ENCODE measurements at regions not wholly inside any gene's neighbourhood (a gene's known extent, or its start where the extent isn't known, plus 50 kb on each side); places are given as distances from the start of the nearest gene placed in this dataset.

DNA sequence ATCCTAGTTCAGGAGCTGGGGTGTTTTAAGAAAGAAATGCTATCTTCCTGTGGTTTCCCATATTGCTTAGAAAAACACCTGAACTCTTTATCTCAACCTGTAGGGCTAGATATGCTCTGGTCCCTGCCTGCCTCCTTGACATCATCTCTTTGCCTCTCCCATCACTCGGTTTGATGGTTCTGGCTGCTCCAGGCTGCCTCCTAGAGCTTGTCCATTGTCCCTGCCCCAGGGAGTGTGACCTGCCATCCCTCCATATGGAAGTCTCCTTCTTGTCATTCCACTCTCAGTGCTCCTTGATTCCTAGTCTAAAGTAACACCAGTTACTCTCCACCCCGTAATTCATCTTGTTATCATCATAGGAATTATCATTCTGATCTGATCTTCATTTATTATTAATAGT, 369.0 kb upstream of the EEF2KMT start:
- Histone ChIP-seq H3K4me1 (ENCODE audit: control insufficient read depth in 2 of 2, insufficient read depth in 2 of 2, low read length in 2 of 2) (peaks cover 0 to 13% of the 10 kb centered on the region in 2 donors), H3K36me3 (ENCODE audit: control insufficient read depth in 2 of 2, insufficient read depth in 2 of 2, low read length in 2 of 2) (no peaks in the 10 kb centered on the region), H3K9me3 (ENCODE audit: control insufficient read depth in 2 of 2, low read length in 2 of 2) (no peaks in the 10 kb centered on the region), H3K9ac (ENCODE audit: low read depth in 1 of 2, low read length in 2 of 2) (no peak overlapping the region), H3K4me3 (ENCODE audit: low read length in 2 of 2) (no peak overlapping the region), H3K27ac (ENCODE audit: low read depth in 2 of 2, low read length in 2 of 2) (no peak overlapping the region), H3K27me3 (ENCODE audit: control insufficient read depth in 2 of 2, insufficient read depth in 2 of 2, low read length in 2 of 2) (no peaks in the 10 kb centered on the region)

DNA sequence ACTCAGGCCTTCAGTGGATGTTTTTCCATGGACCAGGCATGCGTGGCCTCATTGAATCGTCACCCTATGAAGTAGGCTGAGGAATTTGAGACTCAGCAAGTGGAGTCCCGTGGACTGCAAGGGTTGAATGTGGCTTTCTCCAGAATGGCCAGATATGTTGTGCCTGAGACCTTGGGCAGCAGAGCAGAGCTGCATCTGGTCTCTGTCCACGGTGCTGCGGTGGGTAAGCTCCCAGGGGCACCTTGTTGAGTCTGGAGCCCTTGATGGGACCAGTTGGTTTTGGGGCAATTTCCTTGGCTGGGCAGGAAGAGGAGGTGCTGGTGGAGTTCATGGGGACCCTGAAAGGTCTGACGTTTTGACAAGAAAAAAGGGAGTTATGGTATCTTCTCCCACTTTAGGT, 368.1 kb upstream of the EEF2KMT start:
- H3K9me3 ChIP-seq (ENCODE audit: control insufficient read depth in 2 of 2, low read length in 2 of 2): no peaks in the 10 kb centered on the region
- H3K9ac ChIP-seq (ENCODE audit: low read depth in 1 of 2, low read length in 2 of 2): no peak overlapping the region
- H3K36me3 ChIP-seq (ENCODE audit: control insufficient read depth in 2 of 2, insufficient read depth in 2 of 2, low read length in 2 of 2): no peaks in the 10 kb centered on the region
- H3K4me1 ChIP-seq (ENCODE audit: control insufficient read depth in 2 of 2, insufficient read depth in 2 of 2, low read length in 2 of 2): peaks cover 0 to 13% of the 10 kb centered on the region in 2 donors
- H3K4me3 ChIP-seq (ENCODE audit: low read length in 2 of 2): no peak overlapping the region
- H3K27me3 ChIP-seq (ENCODE audit: control insufficient read depth in 2 of 2, insufficient read depth in 2 of 2, low read length in 2 of 2): no peaks in the 10 kb centered on the region
- no peak overlapping the region for H3K27ac ChIP-seq (ENCODE audit: low read depth in 2 of 2, low read length in 2 of 2)

DNA sequence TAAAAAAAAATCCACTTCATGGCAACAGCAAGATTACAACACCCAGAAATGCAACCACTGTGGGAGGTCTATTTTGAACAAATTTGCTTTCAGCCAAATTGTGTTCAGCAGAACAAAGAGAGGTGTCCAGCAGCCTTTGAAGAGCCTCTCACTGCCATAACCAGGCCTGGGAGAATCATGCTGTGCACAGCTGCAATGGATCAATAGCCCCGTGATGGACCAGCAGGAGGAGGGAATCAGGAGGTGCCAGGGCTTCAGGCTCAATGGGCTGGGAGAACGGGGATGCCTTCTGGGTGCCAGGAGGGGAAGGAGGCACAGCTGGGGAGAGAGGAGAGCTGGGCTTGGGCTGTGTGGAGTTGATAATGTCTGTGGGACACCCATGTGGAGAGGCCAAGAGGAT, 366.2 kb upstream of the EEF2KMT start:
- no peaks in the 10 kb centered on the region for H3K36me3 ChIP-seq (ENCODE audit: control insufficient read depth in 2 of 2, insufficient read depth in 2 of 2, low read length in 2 of 2)
- H3K9ac ChIP-seq (ENCODE audit: low read depth in 1 of 2, low read length in 2 of 2): no peak overlapping the region
- H3K9me3 ChIP-seq (ENCODE audit: control insufficient read depth in 2 of 2, low read length in 2 of 2): no peaks in the 10 kb centered on the region
- H3K4me3 ChIP-seq (ENCODE audit: low read length in 2 of 2): no peak overlapping the region
- H3K27me3 ChIP-seq (ENCODE audit: control insufficient read depth in 2 of 2, insufficient read depth in 2 of 2, low read length in 2 of 2): no peaks in the 10 kb centered on the region
- peaks cover 0 to 13% of the 10 kb centered on the region in 2 donors for H3K4me1 ChIP-seq (ENCODE audit: control insufficient read depth in 2 of 2, insufficient read depth in 2 of 2, low read length in 2 of 2)
- H3K27ac ChIP-seq (ENCODE audit: low read depth in 2 of 2, low read length in 2 of 2): no peak overlapping the region

DNA sequence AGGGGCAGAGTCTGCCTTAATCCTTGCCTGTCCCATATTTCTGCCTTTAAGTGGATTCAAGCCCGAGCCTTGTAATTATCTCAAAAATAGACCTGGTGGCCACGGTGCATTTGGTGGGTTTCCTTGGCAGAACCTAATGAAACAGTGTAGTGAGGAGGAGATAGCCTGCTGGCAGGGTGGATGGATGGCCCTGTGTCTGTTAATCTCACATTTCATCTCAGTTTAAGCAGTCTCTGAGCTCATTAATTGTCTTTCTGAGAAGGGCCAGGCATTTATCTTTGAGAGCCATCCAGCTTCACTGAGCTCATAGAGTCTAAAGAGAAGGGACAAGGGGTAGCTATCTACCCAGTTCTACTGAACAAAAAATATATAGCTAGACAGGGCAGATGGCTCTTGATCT, 364.0 kb upstream of the EEF2KMT start:
- H3K9me3 ChIP-seq (ENCODE audit: control insufficient read depth in 2 of 2, low read length in 2 of 2): no peaks in the 10 kb centered on the region
- H3K27me3 ChIP-seq (ENCODE audit: control insufficient read depth in 2 of 2, insufficient read depth in 2 of 2, low read length in 2 of 2): no peaks in the 10 kb centered on the region
- H3K27ac ChIP-seq (ENCODE audit: low read depth in 2 of 2, low read length in 2 of 2): no peak overlapping the region
- H3K9ac ChIP-seq (ENCODE audit: low read depth in 1 of 2, low read length in 2 of 2): no peak overlapping the region
- no peak overlapping the region for H3K4me3 ChIP-seq (ENCODE audit: low read length in 2 of 2)
- H3K4me1 ChIP-seq (ENCODE audit: control insufficient read depth in 2 of 2, insufficient read depth in 2 of 2, low read length in 2 of 2): peaks cover 0 to 13% of the 10 kb centered on the region in 2 donors
- no peaks in the 10 kb centered on the region for H3K36me3 ChIP-seq (ENCODE audit: control insufficient read depth in 2 of 2, insufficient read depth in 2 of 2, low read length in 2 of 2)

DNA sequence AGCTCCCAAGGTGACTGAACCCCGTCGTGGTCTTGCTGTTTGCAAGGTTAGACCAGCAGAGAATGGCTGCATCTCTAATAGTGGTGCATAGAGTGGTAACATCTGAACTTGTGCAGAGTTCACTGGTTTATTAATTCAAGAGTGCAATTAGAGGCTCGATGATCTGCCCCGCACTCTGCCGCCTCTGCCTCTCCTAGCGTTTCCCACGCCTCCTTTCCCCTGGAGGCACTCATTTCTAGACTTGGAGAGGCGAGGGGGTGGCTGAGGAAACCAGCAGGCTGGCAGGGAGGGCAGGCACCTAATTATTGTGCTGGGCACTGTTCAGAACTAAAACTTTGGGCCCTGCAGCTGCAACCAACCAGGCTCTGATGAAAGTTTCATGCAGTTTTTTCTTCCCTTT, 363.5 kb upstream of the EEF2KMT start:
- H3K27ac ChIP-seq (ENCODE audit: low read depth in 2 of 2, low read length in 2 of 2): no peak overlapping the region
- no peaks in the 10 kb centered on the region for H3K36me3 ChIP-seq (ENCODE audit: control insufficient read depth in 2 of 2, insufficient read depth in 2 of 2, low read length in 2 of 2)
- no peaks in the 10 kb centered on the region for H3K9me3 ChIP-seq (ENCODE audit: control insufficient read depth in 2 of 2, low read length in 2 of 2)
- H3K9ac ChIP-seq (ENCODE audit: low read depth in 1 of 2, low read length in 2 of 2): no peak overlapping the region
- no peak overlapping the region for H3K4me3 ChIP-seq (ENCODE audit: low read length in 2 of 2)
- peaks cover 0 to 13% of the 10 kb centered on the region in 2 donors for H3K4me1 ChIP-seq (ENCODE audit: control insufficient read depth in 2 of 2, insufficient read depth in 2 of 2, low read length in 2 of 2)
- H3K27me3 ChIP-seq (ENCODE audit: control insufficient read depth in 2 of 2, insufficient read depth in 2 of 2, low read length in 2 of 2): no peaks in the 10 kb centered on the region

DNA sequence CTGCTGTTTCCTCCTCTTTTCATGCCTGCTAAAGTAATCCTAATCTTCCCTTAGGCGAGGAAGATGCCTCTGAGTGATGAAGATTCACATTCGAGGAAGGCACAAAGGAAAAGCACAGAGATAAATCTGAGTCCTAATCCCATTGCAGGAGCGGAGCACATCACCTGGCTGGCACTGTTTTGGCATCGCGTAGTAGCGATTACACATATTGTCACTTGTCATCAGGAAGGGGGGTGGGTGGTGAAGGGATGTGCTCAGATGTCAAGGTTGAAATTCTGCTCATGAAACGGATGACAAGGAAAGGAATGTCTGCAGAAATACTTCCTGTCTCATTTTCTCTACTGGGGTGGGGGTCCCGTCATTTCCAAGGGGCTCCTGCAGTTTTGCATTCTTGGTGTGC, 363.1 kb upstream of the EEF2KMT start:
- Histone ChIP-seq H3K4me3 (ENCODE audit: low read length in 2 of 2) (no peak overlapping the region), H3K27me3 (ENCODE audit: control insufficient read depth in 2 of 2, insufficient read depth in 2 of 2, low read length in 2 of 2) (no peaks in the 10 kb centered on the region), H3K9ac (ENCODE audit: low read depth in 1 of 2, low read length in 2 of 2) (no peak overlapping the region), H3K4me1 (ENCODE audit: control insufficient read depth in 2 of 2, insufficient read depth in 2 of 2, low read length in 2 of 2) (peaks cover 0 to 13% of the 10 kb centered on the region in 2 donors), H3K27ac (ENCODE audit: low read depth in 2 of 2, low read length in 2 of 2) (no peak overlapping the region), H3K36me3 (ENCODE audit: control insufficient read depth in 2 of 2, insufficient read depth in 2 of 2, low read length in 2 of 2) (no peaks in the 10 kb centered on the region), H3K9me3 (ENCODE audit: control insufficient read depth in 2 of 2, low read length in 2 of 2) (no peaks in the 10 kb centered on the region)

DNA sequence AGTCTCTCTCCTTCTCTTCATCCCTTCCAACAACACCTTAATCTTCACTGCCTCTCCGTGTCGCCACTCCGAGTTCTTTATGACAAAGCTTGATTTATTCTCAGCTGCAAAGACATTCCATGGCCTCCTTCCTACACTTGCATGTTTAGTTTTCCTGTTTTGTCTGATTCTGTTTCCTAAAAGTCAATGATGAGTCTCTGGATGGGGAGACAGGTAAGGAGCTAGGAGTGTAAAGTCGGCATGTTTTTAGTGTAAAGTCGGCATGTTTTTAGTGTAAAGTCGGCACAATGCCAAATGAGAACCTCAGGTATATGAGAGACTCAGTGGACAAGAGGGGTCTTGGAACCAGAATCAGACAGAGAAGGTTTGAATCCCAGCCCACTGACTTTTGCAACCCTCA, 362.3 kb upstream of the EEF2KMT start:
- no peak overlapping the region for H3K27ac ChIP-seq (ENCODE audit: low read depth in 2 of 2, low read length in 2 of 2)
- peaks cover 0 to 4% of the 10 kb centered on the region in 2 donors for H3K4me1 ChIP-seq (ENCODE audit: control insufficient read depth in 2 of 2, insufficient read depth in 2 of 2, low read length in 2 of 2)
- no peaks in the 10 kb centered on the region for H3K36me3 ChIP-seq (ENCODE audit: control insufficient read depth in 2 of 2, insufficient read depth in 2 of 2, low read length in 2 of 2)
- no peaks in the 10 kb centered on the region for H3K27me3 ChIP-seq (ENCODE audit: control insufficient read depth in 2 of 2, insufficient read depth in 2 of 2, low read length in 2 of 2)
- H3K4me3 ChIP-seq (ENCODE audit: low read length in 2 of 2): no peak overlapping the region
- H3K9ac ChIP-seq (ENCODE audit: low read depth in 1 of 2, low read length in 2 of 2): no peak overlapping the region
- H3K9me3 ChIP-seq (ENCODE audit: control insufficient read depth in 2 of 2, low read length in 2 of 2): no peaks in the 10 kb centered on the region

DNA sequence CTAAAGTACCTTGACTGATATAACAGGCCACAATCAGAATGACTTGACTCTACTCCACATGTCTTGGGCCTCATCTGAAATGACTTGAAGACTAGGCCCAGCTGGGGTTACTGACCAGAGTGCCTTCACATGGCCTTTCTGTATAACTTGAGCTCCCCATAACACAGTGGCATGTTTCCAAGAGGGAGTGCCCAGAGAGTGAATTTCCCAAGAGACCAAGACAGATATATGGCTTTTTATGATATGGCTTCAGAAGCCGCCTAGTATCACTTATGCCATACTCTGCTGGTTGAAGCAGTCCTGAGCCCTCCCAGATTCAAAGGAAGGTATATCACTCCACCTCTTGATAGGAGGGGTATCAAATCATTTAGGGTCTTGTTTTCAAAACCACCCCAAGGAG, 357.5 kb upstream of the EEF2KMT start:
- no peak overlapping the region for H3K27ac ChIP-seq (ENCODE audit: low read depth in 2 of 2, low read length in 2 of 2)
- H3K27me3 ChIP-seq (ENCODE audit: control insufficient read depth in 2 of 2, insufficient read depth in 2 of 2, low read length in 2 of 2): no peaks in the 10 kb centered on the region
- no peaks in the 10 kb centered on the region for H3K4me1 ChIP-seq (ENCODE audit: control insufficient read depth in 2 of 2, insufficient read depth in 2 of 2, low read length in 2 of 2)
- H3K4me3 ChIP-seq (ENCODE audit: low read length in 2 of 2): no peak overlapping the region
- no peak overlapping the region for H3K9ac ChIP-seq (ENCODE audit: low read depth in 1 of 2, low read length in 2 of 2)
- H3K9me3 ChIP-seq (ENCODE audit: control insufficient read depth in 2 of 2, low read length in 2 of 2): no peaks in the 10 kb centered on the region
- no peaks in the 10 kb centered on the region for H3K36me3 ChIP-seq (ENCODE audit: control insufficient read depth in 2 of 2, insufficient read depth in 2 of 2, low read length in 2 of 2)

DNA sequence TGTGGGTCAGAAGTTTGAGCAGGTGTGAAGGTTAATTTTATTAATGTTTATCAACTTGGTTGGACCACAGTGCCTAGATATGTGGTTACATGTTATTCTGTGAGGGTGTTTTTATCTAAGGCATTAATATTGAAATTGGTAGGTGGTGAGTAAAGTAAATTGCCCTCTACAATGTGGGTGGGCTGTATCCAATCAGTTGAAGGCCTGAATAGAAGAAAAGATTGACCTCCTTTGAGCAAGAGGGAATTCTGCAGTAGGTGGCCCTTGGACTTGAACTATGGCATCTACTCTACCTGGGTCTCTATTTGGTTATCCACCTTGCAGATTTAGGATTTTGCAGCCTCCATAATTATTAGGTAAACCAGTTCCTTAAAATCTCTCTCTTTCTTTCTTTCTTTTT, 356.8 kb upstream of the EEF2KMT start:
- Histone ChIP-seq H3K27ac (ENCODE audit: low read depth in 2 of 2, low read length in 2 of 2) (no peak overlapping the region), H3K27me3 (ENCODE audit: control insufficient read depth in 2 of 2, insufficient read depth in 2 of 2, low read length in 2 of 2) (no peaks in the 10 kb centered on the region)

DNA sequence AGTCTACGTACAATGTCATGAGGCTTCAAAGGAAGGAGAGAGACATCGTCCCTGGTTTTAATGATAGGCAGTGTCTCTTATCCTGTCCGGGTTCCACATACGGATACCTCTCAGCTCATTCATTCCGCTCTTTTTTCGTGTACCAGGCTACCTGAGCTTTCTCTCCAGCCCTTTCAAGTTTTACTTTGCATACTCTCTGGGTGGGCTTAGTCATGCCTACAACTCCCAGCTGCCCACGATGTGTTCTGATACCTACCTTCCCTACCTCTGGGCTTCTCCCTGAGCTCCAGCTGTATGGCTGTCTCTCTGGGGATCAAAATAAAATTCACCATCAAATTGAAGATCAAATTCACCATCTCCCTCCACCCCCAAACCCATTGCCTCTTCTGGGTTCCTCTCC, 354.0 kb upstream of the EEF2KMT start:
- no peak overlapping the region for H3K9ac ChIP-seq (ENCODE audit: low read depth in 1 of 2, low read length in 2 of 2)
- no peaks in the 10 kb centered on the region for H3K27me3 ChIP-seq (ENCODE audit: control insufficient read depth in 2 of 2, insufficient read depth in 2 of 2, low read length in 2 of 2)
- H3K9me3 ChIP-seq (ENCODE audit: control insufficient read depth in 2 of 2, low read length in 2 of 2): no peaks in the 10 kb centered on the region
- H3K27ac ChIP-seq (ENCODE audit: low read depth in 2 of 2, low read length in 2 of 2): no peak overlapping the region
- H3K4me3 ChIP-seq (ENCODE audit: low read length in 2 of 2): no peak overlapping the region
- H3K36me3 ChIP-seq (ENCODE audit: control insufficient read depth in 2 of 2, insufficient read depth in 2 of 2, low read length in 2 of 2): no peaks in the 10 kb centered on the region
- H3K4me1 ChIP-seq (ENCODE audit: control insufficient read depth in 2 of 2, insufficient read depth in 2 of 2, low read length in 2 of 2): no peaks in the 10 kb centered on the region

More for the DNA sequence above, 356.8 kb upstream of the EEF2KMT start:
- no peak overlapping the region for H3K4me3 ChIP-seq (ENCODE audit: low read length in 2 of 2)
- H3K9me3 ChIP-seq (ENCODE audit: control insufficient read depth in 2 of 2, low read length in 2 of 2): no peaks in the 10 kb centered on the region
- no peaks in the 10 kb centered on the region for H3K4me1 ChIP-seq (ENCODE audit: control insufficient read depth in 2 of 2, insufficient read depth in 2 of 2, low read length in 2 of 2)
- no peaks in the 10 kb centered on the region for H3K36me3 ChIP-seq (ENCODE audit: control insufficient read depth in 2 of 2, insufficient read depth in 2 of 2, low read length in 2 of 2)
- H3K9ac ChIP-seq (ENCODE audit: low read depth in 1 of 2, low read length in 2 of 2): no peak overlapping the region
